Nephron (organoid): ENCODE measurements at regions not wholly inside any gene's neighbourhood (a gene's known extent, or its start where the extent isn't known, plus 50 kb on each side); places are given as distances from the start of the nearest gene placed in this dataset.
A peak's percentile ranks its signal among the peaks of the same experiment; 100 is the strongest.

ENCODE experiments used
- H3K27ac Mint-ChIP-seq, 3 experiments: 2 replicates each; pipeline ENCODE4 v1.8.0; 2020; ENCODE audit warnings: mixed read lengths in 3 of 3, mild to moderate bottlenecking in 2 of 3, moderate library complexity in 1 of 3
- H3K27me3 Mint-ChIP-seq: 2 replicates; pipeline ENCODE4 v1.8.0; 2021; ENCODE audit warnings: low read depth, mild to moderate bottlenecking, moderate library complexity, mixed read lengths
- H3K36me3 Mint-ChIP-seq: 2 replicates; pipeline ENCODE4 v1.8.0; 2020; ENCODE audit warnings: low read depth, mixed read lengths
- H3K4me1 Mint-ChIP-seq: 2 replicates; pipeline ENCODE4 v1.8.0; 2020; ENCODE audit warnings: mixed read lengths
- H3K4me3 Mint-ChIP-seq, 3 experiments: 2 replicates each; pipeline ENCODE4 v1.8.0; 2020; ENCODE audit warnings: mild to moderate bottlenecking in 3 of 3, mixed read lengths in 3 of 3, moderate library complexity in 2 of 3
- H3K9me3 Mint-ChIP-seq: 2 replicates; pipeline ENCODE4 v1.8.0; 2020; ENCODE audit warnings: mixed read lengths
- TF ChIP-seq, protein P1 (sequence below), 3 experiments: fragments of 200-600 bp; sonication (generic); IDR thresholded peaks; one replicate each; pipeline ENCODE4 v1.5.0; 2021; ENCODE audit warnings: antibody characterized with exemption in 3 of 3; ENCODE audit not compliant: unreplicated experiment in 3 of 3

- H3K9me3 Mint-ChIP-seq: no peaks in the 10 kb centered on the region
- TF ChIP-seq, protein P1, sequence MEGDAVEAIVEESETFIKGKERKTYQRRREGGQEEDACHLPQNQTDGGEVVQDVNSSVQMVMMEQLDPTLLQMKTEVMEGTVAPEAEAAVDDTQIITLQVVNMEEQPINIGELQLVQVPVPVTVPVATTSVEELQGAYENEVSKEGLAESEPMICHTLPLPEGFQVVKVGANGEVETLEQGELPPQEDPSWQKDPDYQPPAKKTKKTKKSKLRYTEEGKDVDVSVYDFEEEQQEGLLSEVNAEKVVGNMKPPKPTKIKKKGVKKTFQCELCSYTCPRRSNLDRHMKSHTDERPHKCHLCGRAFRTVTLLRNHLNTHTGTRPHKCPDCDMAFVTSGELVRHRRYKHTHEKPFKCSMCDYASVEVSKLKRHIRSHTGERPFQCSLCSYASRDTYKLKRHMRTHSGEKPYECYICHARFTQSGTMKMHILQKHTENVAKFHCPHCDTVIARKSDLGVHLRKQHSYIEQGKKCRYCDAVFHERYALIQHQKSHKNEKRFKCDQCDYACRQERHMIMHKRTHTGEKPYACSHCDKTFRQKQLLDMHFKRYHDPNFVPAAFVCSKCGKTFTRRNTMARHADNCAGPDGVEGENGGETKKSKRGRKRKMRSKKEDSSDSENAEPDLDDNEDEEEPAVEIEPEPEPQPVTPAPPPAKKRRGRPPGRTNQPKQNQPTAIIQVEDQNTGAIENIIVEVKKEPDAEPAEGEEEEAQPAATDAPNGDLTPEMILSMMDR (IDR thresholded peaks at IDR 0.05; ENCODE audit: unreplicated experiment in 3 of 3): no peak
- H3K4me1 Mint-ChIP-seq: peaks cover 15% of the 10 kb centered on the region
- H3K27ac Mint-ChIP-seq: no peak overlapping the region
- H3K27me3 Mint-ChIP-seq: no peaks in the 10 kb centered on the region
- H3K36me3 Mint-ChIP-seq: no peaks in the 10 kb centered on the region
- no peak overlapping the region for H3K4me3 Mint-ChIP-seq
Measured at GRCh38 chr5:68405026-68405684, 189.6 kb downstream of the PIK3R1 start.

- Mint-ChIP-seq H3K27ac (peak overlapping the region; percentile 32 to 55 (median 34)), H3K4me1 (peaks cover 19% of the 10 kb centered on the region), H3K36me3 (no peaks in the 10 kb centered on the region), H3K4me3 (no peak overlapping the region), H3K9me3 (no peaks in the 10 kb centered on the region), H3K27me3 (no peaks in the 10 kb centered on the region)
- TF ChIP-seq, protein P1 (IDR thresholded peaks at IDR 0.05; ENCODE audit: unreplicated experiment in 3 of 3): no peak
Measured at GRCh38 chr5:68405784-68406743, 190.5 kb downstream of the PIK3R1 start.

- TF ChIP-seq, protein P1 (IDR thresholded peaks at IDR 0.05; ENCODE audit: unreplicated experiment in 3 of 3): no peak
- peak overlapping the region in 1 of 3 experiments; percentile 30 for H3K4me3 Mint-ChIP-seq
- H3K4me1 Mint-ChIP-seq: peaks cover 19% of the 10 kb centered on the region
- H3K36me3 Mint-ChIP-seq: no peaks in the 10 kb centered on the region
- H3K9me3 Mint-ChIP-seq: no peaks in the 10 kb centered on the region
- no peaks in the 10 kb centered on the region for H3K27me3 Mint-ChIP-seq
- peak overlapping the region; percentile 32 to 55 (median 34) for H3K27ac Mint-ChIP-seq
Measured at GRCh38 chr5:68406767-68407241, 191.2 kb downstream of the PIK3R1 start.

- peaks cover 3% of the 10 kb centered on the region for H3K27me3 Mint-ChIP-seq
- H3K36me3 Mint-ChIP-seq: no peaks in the 10 kb centered on the region
- no peaks in the 10 kb centered on the region for H3K9me3 Mint-ChIP-seq
- H3K4me3 Mint-ChIP-seq: no peak overlapping the region
- TF ChIP-seq, protein P1 (IDR thresholded peaks at IDR 0.05; ENCODE audit: unreplicated experiment in 3 of 3): no peak
- H3K27ac Mint-ChIP-seq: peak overlapping the region; percentile 32 to 55 (median 34)
- H3K4me1 Mint-ChIP-seq: peaks cover 19% of the 10 kb centered on the region
Measured at GRCh38 chr5:68407311-68408239, 192.0 kb downstream of the PIK3R1 start.

- Mint-ChIP-seq H3K4me3 (no peak overlapping the region), H3K27ac (no peak overlapping the region)
Measured at GRCh38 chr5:68408345-68408871, 192.9 kb downstream of the PIK3R1 start.

More at GRCh38 chr5:68408345-68408871, 192.9 kb downstream of the PIK3R1 start:
- H3K27me3 Mint-ChIP-seq: peaks cover 3% of the 10 kb centered on the region
- H3K36me3 Mint-ChIP-seq: no peaks in the 10 kb centered on the region
- H3K9me3 Mint-ChIP-seq: no peaks in the 10 kb centered on the region
- H3K4me1 Mint-ChIP-seq: peaks cover 19% of the 10 kb centered on the region
- TF ChIP-seq, protein P1 (IDR thresholded peaks at IDR 0.05; ENCODE audit: unreplicated experiment in 3 of 3): no peak
